OCI-LY7 (cell line): ENCODE measurements at regions not wholly inside any gene's neighbourhood (a gene's known extent, or its start where the extent isn't known, plus 50 kb on each side); places are given as distances from the start of the nearest gene placed in this dataset.

Experiments
- BruUV-seq: library from RNA; stranded (reverse); fragments of 400-500 nt; replicated peaks from 2 replicates; lab custom pipeline; 2021; lab: Mats Ljungman, UMichigan
- CTCF ChIA-PET: fragments of 300-600 bp; sonication (Branson Sonifier 250); formaldehyde crosslinking; loops from one replicate; lab custom pipeline; 2022; ENCODE audit warnings: antibody characterized with exemption; ENCODE audit not compliant: unreplicated experiment; lab: Charles Lee
- POLR2A ChIA-PET: fragments of 300-600 bp; sonication (Branson Sonifier 250); formaldehyde crosslinking; loops from one replicate; lab custom pipeline; 2022; ENCODE audit warnings: antibody characterized with exemption; lab: Charles Lee
- DNase-seq: peaks from one replicate; pipeline ENCODE4 v3.0.0-alpha.2; 2015; ENCODE audit warnings: low spot score
- H2AFZ ChIP-seq: fragments of 200-600 bp; sonication (generic), shearing (Covaris generic); 2 replicates; pipeline ENCODE4 v1.6.1; 2014; ENCODE audit warnings: mild to moderate bottlenecking, antibody characterized with exemption, low read length, moderate library complexity
- H3K27ac ChIP-seq: fragments of 200-600 bp; sonication (generic); 2 replicates; pipeline ENCODE4 v1.5.1; 2014; ENCODE audit warnings: mixed run types, low read depth, mild to moderate bottlenecking, moderate library complexity, low read length, inconsistent platforms; ENCODE audit not compliant: poor library complexity, severe bottlenecking
- H3K36me3 ChIP-seq: fragments of 200-600 bp; sonication (generic); 2 replicates; pipeline ENCODE4 v1.6.1; 2014; ENCODE audit warnings: mild to moderate bottlenecking, antibody characterized with exemption, low read length, moderate library complexity, mixed read lengths; ENCODE audit not compliant: insufficient read depth
- H3K4me1 ChIP-seq: fragments of 200-600 bp; sonication (generic); 2 replicates; pipeline ENCODE4 v1.5.1; 2014; ENCODE audit warnings: mild to moderate bottlenecking, low read length; ENCODE audit not compliant: insufficient read depth, poor library complexity, severe bottlenecking
- H3K4me2 ChIP-seq: fragments of 200-600 bp; sonication (generic); 2 replicates; pipeline ENCODE4 v1.6.1; 2014; ENCODE audit warnings: mild to moderate bottlenecking, low read length
- H3K4me3 ChIP-seq: fragments of 200-600 bp; sonication (generic); 2 replicates; pipeline ENCODE4 v1.5.1; 2014; ENCODE audit warnings: mild to moderate bottlenecking, low read depth, low read length; ENCODE audit not compliant: poor library complexity, severe bottlenecking
- H3K79me2 ChIP-seq: fragments of 200-600 bp; sonication (generic); 2 replicates; pipeline ENCODE4 v1.6.1; 2016; ENCODE audit warnings: low read depth, mild to moderate bottlenecking, low read length, moderate library complexity, mixed read lengths; ENCODE audit not compliant: insufficient read depth
- H3K9me2 ChIP-seq: fragments of 200-600 bp; sonication (generic); 2 replicates; pipeline ENCODE4 v1.6.1; 2016; ENCODE audit warnings: mild to moderate bottlenecking, low read length, mixed read lengths; ENCODE audit not compliant: insufficient read depth
- H3K9me3 ChIP-seq: fragments of 200-600 bp; sonication (generic); 2 replicates; pipeline ENCODE4 v1.6.1; 2014; ENCODE audit warnings: mild to moderate bottlenecking, mixed run types, low read length, mixed read lengths
- H4K20me1 ChIP-seq: fragments of 200-600 bp; sonication (generic); 2 replicates; pipeline ENCODE4 v1.6.1; 2014; ENCODE audit warnings: mild to moderate bottlenecking, antibody characterized with exemption, low read length, moderate library complexity, mixed read lengths; ENCODE audit not compliant: insufficient read depth
- EZH2phosphoT487 ChIP-seq: fragments of 200-600 bp; sonication (generic); IDR thresholded peaks from 2 replicates; pipeline ENCODE4 v1.6.1; 2018; ENCODE audit warnings: low read depth, borderline replicate concordance, mild to moderate bottlenecking, mixed run types, antibody characterized with exemption, low read length, moderate library complexity, mixed read lengths
- intact Hi-C: fragments of 100-400 bp; cut with micrococcal nuclease; formaldehyde crosslinking; loops from one replicate; pipeline ENCODE4 v1.10.0; 2022; ENCODE audit not compliant: unreplicated experiment
- TF ChIP-seq, protein P1 (sequence below): fragments of 200-600 bp; sonication (generic); conservative IDR thresholded peaks from 2 replicates; pipeline ENCODE4 v1.5.1; 2014; ENCODE audit warnings: mild to moderate bottlenecking, antibody characterized with exemption, low read length, moderate library complexity, mixed read lengths

DNA sequence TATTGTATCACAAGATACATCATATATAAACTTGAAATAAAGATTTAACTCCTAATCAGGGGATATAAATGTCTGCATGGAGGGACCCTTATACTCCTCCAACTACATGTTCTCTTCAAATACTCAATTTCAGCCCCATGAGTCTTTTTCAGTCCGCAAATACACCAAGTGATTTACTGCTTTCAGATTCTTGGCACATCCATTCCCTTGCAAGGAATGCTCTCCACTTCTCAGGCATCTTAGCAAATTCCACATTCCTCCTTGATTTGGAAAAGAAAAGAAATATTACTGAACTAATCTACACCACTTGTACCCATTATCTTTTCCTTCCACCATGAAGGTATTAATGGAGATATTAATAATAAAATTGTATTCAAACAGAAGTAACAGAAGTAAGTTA lies 999.4 kb upstream of the GJE1 start:
- Histone ChIP-seq H3K9me3 (no peaks in the 10 kb centered on the region), H3K27ac (no peak overlapping the region), H3K4me1 (no peaks in the 10 kb centered on the region), H3K4me3 (no peak overlapping the region), H4K20me1 (no peaks in the 10 kb centered on the region), H3K36me3 (no peaks in the 10 kb centered on the region), H2AFZ (no peak overlapping the region), H3K4me2 (no peak overlapping the region), H3K9me2 (no peaks in the 10 kb centered on the region), H3K79me2 (no peaks in the 10 kb centered on the region)
- no TSS peak for BruUV-seq
- POLR2A ChIA-PET: interaction anchor here (0.7 kb wide), 1 partner anchor 328 kb away, joined by 3 read pairs; no protein-coding TSS in a partner anchor
- TF ChIP-seq EZH2phosphoT487: no peak
- TF ChIP-seq, protein P1, sequence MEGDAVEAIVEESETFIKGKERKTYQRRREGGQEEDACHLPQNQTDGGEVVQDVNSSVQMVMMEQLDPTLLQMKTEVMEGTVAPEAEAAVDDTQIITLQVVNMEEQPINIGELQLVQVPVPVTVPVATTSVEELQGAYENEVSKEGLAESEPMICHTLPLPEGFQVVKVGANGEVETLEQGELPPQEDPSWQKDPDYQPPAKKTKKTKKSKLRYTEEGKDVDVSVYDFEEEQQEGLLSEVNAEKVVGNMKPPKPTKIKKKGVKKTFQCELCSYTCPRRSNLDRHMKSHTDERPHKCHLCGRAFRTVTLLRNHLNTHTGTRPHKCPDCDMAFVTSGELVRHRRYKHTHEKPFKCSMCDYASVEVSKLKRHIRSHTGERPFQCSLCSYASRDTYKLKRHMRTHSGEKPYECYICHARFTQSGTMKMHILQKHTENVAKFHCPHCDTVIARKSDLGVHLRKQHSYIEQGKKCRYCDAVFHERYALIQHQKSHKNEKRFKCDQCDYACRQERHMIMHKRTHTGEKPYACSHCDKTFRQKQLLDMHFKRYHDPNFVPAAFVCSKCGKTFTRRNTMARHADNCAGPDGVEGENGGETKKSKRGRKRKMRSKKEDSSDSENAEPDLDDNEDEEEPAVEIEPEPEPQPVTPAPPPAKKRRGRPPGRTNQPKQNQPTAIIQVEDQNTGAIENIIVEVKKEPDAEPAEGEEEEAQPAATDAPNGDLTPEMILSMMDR: no peak
- intact Hi-C loops: no loop called here
- CTCF ChIA-PET: no interaction called here
- DNase-seq: no peak

DNA sequence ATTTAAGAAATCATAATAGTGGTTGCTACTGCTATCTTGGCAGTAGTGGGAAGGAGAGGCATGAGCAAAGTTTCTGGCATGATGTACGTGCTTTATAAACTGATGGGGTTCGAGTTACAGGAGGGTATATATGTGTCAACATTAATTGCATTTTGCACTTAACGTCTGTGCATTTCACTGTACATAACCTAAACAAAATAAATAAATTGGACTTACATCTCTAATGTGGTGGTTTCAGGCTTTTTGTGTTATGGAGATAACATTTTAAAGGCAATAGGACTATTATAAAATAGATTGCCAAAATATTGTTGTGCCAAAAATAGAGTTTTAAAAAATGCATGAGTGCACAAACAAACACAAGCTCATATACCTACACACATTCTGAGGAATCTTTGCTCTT lies 1001.1 kb upstream of the GJE1 start:
- Histone ChIP-seq H3K9me2 (no peaks in the 10 kb centered on the region), H4K20me1 (no peaks in the 10 kb centered on the region), H3K4me2 (no peak overlapping the region), H3K9me3 (no peaks in the 10 kb centered on the region), H2AFZ (no peak overlapping the region), H3K79me2 (no peaks in the 10 kb centered on the region), H3K4me3 (no peak overlapping the region), H3K4me1 (no peaks in the 10 kb centered on the region), H3K27ac (no peak overlapping the region), H3K36me3 (no peaks in the 10 kb centered on the region)
- intact Hi-C loops: no loop called here
- no peak for TF ChIP-seq EZH2phosphoT487
- TF ChIP-seq, protein P1: no peak
- ChIA-PET CTCF (no interaction called here), POLR2A (no interaction called here)
- DNase-seq: no peak
- no TSS peak for BruUV-seq

DNA sequence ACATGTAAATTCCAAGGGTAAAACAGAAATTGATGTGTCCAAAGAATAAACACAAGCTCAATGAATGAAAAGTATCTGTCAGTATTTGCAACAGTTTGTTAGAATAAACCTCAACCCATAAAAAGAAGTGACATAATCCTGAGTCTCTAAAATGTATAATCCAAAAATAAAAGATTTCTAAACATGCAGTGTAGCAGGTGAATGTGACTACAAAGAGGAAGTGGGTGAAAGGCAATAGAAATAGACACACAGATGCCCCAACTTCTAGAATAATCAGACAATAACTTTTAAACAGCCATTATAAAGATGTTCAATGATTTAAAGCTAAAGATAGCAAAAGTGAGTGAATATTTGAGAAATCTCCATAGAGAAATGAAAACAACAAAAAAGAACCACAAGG lies 1009.2 kb upstream of the GJE1 start:
- peak overlapping the region; percentile 5 for H3K27ac ChIP-seq
- intact Hi-C loops: no loop called here
- no peak for DNase-seq
- H4K20me1 ChIP-seq: no peaks in the 10 kb centered on the region
- no TSS peak for BruUV-seq
- no peak for TF ChIP-seq EZH2phosphoT487
- TF ChIP-seq, protein P1: no peak
- H3K4me2 ChIP-seq: no peak overlapping the region
- H3K9me2 ChIP-seq: no peaks in the 10 kb centered on the region
- no peaks in the 10 kb centered on the region for H3K36me3 ChIP-seq
- peaks cover 8% of the 10 kb centered on the region for H3K4me1 ChIP-seq
- no peak overlapping the region for H3K4me3 ChIP-seq
- H3K9me3 ChIP-seq: no peaks in the 10 kb centered on the region
- CTCF ChIA-PET: no interaction called here
- POLR2A ChIA-PET: no interaction called here
- H2AFZ ChIP-seq: peak overlapping the region; percentile 66; the same call in 1 of the 2 replicates
- H3K79me2 ChIP-seq: no peaks in the 10 kb centered on the region
